ENCODE measurements at regions not wholly inside any gene's neighbourhood (a gene's known extent, or its start where the extent isn't known, plus 50 kb on each side); places are given as distances from the start of the nearest gene placed in this dataset.
A peak's percentile ranks its signal among the peaks of the same experiment; 100 is the strongest.

DNA sequence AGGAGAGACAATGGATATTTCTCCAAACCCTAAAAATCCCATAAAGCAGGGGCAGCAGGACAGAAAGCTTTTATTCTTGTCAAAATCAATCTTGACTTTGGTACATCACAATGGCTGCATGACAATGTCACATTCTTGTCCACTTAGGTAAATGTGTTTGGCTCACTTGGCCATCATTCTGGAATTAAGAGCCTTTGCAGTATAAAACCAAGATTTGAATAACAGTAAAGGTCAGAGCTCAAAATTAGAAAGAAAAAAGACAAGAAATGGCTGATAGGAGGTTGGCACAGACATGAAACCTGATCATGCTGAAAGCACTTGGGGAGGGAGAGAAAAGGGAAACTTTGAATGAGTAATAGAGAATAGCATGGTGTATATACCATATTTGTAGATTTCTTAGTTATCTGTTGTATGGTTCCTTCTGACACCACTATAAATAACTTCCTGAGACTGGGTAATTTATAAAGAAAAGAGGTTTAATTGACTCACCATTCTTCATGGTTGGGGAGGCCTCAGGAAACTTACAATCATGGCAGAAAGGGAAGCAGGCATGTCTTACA, 158.5 kb upstream of the SGO1 start:
- no peak for ATAC-seq

DNA sequence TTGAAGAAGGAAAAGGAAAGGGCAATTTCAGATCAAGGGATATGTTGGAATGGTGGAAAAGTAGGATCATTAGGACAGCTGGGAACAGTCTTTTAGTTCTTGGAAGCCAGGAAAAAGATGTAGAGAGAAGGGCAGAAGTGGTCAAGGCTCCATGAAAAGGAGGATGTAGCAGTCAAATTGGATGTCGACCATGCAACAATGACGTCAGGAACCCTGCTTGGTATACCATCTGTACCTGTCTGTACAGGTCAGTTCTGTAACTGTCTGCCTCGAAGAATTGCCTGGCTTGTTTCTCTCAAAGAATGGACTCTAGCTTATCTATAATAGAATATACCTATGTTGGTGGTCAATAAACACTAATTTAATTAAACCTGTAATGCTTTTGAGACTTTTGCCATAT, 157.8 kb upstream of the SGO1 start:
- ATAC-seq = no peak
- TF ChIP-seq BACH2 (CRISPR knock-in tag; IDR thresholded peaks at IDR 0.05; ENCODE audit: borderline replicate concordance) = no peak
- TF ChIP-seq PPARA (CRISPR knock-in tag; IDR thresholded peaks at IDR 0.05; ENCODE audit: borderline replicate concordance) = no peak
- TF ChIP-seq, protein P1, sequence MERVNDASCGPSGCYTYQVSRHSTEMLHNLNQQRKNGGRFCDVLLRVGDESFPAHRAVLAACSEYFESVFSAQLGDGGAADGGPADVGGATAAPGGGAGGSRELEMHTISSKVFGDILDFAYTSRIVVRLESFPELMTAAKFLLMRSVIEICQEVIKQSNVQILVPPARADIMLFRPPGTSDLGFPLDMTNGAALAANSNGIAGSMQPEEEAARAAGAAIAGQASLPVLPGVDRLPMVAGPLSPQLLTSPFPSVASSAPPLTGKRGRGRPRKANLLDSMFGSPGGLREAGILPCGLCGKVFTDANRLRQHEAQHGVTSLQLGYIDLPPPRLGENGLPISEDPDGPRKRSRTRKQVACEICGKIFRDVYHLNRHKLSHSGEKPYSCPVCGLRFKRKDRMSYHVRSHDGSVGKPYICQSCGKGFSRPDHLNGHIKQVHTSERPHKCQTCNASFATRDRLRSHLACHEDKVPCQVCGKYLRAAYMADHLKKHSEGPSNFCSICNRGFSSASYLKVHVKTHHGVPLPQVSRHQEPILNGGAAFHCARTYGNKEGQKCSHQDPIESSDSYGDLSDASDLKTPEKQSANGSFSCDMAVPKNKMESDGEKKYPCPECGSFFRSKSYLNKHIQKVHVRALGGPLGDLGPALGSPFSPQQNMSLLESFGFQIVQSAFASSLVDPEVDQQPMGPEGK (CRISPR knock-in tag; IDR thresholded peaks at IDR 0.05; ENCODE audit: borderline replicate concordance) = no peak
- TF ChIP-seq, protein P2, sequence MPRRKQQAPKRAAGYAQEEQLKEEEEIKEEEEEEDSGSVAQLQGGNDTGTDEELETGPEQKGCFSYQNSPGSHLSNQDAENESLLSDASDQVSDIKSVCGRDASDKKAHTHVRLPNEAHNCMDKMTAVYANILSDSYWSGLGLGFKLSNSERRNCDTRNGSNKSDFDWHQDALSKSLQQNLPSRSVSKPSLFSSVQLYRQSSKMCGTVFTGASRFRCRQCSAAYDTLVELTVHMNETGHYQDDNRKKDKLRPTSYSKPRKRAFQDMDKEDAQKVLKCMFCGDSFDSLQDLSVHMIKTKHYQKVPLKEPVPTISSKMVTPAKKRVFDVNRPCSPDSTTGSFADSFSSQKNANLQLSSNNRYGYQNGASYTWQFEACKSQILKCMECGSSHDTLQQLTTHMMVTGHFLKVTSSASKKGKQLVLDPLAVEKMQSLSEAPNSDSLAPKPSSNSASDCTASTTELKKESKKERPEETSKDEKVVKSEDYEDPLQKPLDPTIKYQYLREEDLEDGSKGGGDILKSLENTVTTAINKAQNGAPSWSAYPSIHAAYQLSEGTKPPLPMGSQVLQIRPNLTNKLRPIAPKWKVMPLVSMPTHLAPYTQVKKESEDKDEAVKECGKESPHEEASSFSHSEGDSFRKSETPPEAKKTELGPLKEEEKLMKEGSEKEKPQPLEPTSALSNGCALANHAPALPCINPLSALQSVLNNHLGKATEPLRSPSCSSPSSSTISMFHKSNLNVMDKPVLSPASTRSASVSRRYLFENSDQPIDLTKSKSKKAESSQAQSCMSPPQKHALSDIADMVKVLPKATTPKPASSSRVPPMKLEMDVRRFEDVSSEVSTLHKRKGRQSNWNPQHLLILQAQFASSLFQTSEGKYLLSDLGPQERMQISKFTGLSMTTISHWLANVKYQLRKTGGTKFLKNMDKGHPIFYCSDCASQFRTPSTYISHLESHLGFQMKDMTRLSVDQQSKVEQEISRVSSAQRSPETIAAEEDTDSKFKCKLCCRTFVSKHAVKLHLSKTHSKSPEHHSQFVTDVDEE (CRISPR knock-in tag; IDR thresholded peaks at IDR 0.05) = no peak

More for the DNA sequence above, 158.5 kb upstream of the SGO1 start:
- TF ChIP-seq RARB (CRISPR knock-in tag; IDR thresholded peaks at IDR 0.05) = no peak
- no peak for TF ChIP-seq ZNF565 (CRISPR knock-in tag; conservative IDR thresholded peaks at IDR 0.05; ENCODE audit: low read depth)
- no peak for TF ChIP-seq ZNF8 (CRISPR knock-in tag; IDR thresholded peaks at IDR 0.05)
- no peak for TF ChIP-seq GLIS3 (CRISPR knock-in tag; IDR thresholded peaks at IDR 0.05)

DNA sequence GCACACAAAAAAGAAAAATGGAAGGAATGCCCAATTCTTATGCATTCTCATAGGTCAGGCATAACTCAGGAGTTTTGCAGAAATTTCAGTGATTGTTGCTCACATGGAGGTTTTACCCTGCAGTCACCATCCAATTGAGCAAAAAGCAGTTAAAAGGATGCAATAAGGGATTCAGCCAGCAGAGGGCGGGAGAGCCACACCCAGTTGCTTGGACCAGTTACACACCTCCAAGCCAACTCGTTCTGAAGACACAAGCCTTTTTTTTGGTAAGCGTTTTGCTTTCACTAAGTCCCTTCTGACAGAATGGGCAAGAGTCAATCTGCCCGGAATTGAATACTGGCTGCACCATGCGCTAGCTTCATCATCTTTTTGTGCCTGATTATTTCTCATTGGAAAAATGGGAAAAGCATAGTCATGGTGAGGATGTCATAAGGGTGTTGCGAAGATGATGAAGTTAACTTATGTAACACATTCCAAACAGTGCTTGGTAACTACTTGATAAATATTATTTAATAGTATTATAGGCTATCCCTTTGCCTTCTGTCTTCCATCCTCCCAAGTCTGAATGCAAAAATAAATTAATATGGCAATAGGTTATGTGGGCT, 154.4 kb upstream of the SGO1 start:
- ATAC-seq = peak; percentile 95
- TF ChIP-seq ZFP3 (CRISPR knock-in tag; IDR thresholded peaks at IDR 0.05) = no peak
- no peak for TF ChIP-seq PPARA (CRISPR knock-in tag; IDR thresholded peaks at IDR 0.05; ENCODE audit: borderline replicate concordance)
- TF ChIP-seq ZNF70 (CRISPR knock-in tag; IDR thresholded peaks at IDR 0.05) = no peak
- TF ChIP-seq, protein P1 (CRISPR knock-in tag; IDR thresholded peaks at IDR 0.05; ENCODE audit: borderline replicate concordance) = no peak

DNA sequence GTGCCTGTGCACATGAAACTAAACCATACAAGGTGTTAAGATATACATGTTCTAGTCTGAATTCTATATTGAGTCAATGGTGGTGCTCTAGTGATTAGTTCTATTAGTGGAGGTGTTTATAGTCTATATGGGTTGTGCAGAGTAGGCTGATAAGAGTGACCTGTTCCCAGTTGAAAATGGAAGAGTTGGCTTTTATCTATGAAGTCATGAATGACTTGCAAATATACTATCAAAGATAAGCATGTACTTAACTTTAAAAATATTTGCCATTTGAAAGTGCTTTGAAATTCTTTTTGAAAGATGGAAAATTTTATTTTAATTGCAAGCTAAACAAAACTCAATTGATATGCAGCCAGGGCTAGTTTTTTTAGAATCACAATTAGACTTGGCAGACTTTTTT, 150.6 kb upstream of the SGO1 start:
- no peak for TF ChIP-seq BACH2 (CRISPR knock-in tag; IDR thresholded peaks at IDR 0.05; ENCODE audit: borderline replicate concordance)
- no peak for TF ChIP-seq ZNF565 (CRISPR knock-in tag; conservative IDR thresholded peaks at IDR 0.05; ENCODE audit: low read depth)
- TF ChIP-seq, protein P1 (CRISPR knock-in tag; IDR thresholded peaks at IDR 0.05; ENCODE audit: borderline replicate concordance) = no peak
- no peak for TF ChIP-seq ZNF70 (CRISPR knock-in tag; IDR thresholded peaks at IDR 0.05)
- no peak for ATAC-seq

DNA sequence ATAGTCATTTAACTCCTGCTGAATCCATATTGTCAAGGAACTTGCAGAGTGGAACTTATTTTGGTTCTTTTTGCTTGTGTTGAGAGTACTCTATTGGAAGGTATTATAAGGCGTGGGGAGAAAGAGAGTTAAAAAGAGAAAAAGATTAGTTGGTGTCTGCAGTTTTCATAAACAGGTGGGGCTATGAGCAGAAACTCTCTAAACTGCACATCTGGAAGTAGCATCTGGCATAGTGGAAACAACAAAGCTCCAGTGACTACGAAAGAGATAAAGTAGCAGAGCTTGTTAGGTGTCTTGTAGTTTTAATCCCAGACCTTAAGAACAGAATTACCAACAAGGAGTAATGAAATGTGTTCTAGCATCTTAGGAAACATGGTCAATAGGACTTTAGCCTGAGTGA, 148.8 kb upstream of the SGO1 start:
- no peak for ATAC-seq
- TF ChIP-seq, protein P1 (CRISPR knock-in tag; IDR thresholded peaks at IDR 0.05; ENCODE audit: borderline replicate concordance) = no peak
- TF ChIP-seq ZNF70 (CRISPR knock-in tag; IDR thresholded peaks at IDR 0.05) (no peak), ISL1 (CRISPR knock-in tag; IDR thresholded peaks at IDR 0.05) (no peak), BACH2 (CRISPR knock-in tag; IDR thresholded peaks at IDR 0.05; ENCODE audit: borderline replicate concordance) (no peak), CSDC2 (CRISPR knock-in tag; IDR thresholded peaks at IDR 0.05) (no peak), GLIS3 (CRISPR knock-in tag; IDR thresholded peaks at IDR 0.05) (no peak), ZFP3 (CRISPR knock-in tag; IDR thresholded peaks at IDR 0.05) (no peak), TCF4 (CRISPR knock-in tag; IDR thresholded peaks at IDR 0.05; ENCODE audit: borderline replicate concordance) (no peak)
- TF ChIP-seq, protein P3, sequence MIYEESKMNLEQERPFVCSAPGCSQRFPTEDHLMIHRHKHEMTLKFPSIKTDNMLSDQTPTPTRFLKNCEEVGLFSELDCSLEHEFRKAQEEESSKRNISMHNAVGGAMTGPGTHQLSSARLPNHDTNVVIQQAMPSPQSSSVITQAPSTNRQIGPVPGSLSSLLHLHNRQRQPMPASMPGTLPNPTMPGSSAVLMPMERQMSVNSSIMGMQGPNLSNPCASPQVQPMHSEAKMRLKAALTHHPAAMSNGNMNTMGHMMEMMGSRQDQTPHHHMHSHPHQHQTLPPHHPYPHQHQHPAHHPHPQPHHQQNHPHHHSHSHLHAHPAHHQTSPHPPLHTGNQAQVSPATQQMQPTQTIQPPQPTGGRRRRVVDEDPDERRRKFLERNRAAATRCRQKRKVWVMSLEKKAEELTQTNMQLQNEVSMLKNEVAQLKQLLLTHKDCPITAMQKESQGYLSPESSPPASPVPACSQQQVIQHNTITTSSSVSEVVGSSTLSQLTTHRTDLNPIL (CRISPR knock-in tag; IDR thresholded peaks at IDR 0.05; ENCODE audit: low read depth) = no peak
- TF ChIP-seq, protein P2 (CRISPR knock-in tag; IDR thresholded peaks at IDR 0.05) = no peak

Measured in SK-N-SH treated with all-trans-retinoic acid at 6 μM for 48 hours (cell line).